Astrocyte (in vitro differentiated cells and primary cell): ENCODE measurements at regions not wholly inside any gene's neighbourhood (a gene's known extent, or its start where the extent isn't known, plus 50 kb on each side); places are given as distances from the start of the nearest gene placed in this dataset.
A peak's percentile ranks its signal among the peaks of the same experiment; 100 is the strongest.

Experiments used
- DNase-seq: peaks from one replicate; pipeline ENCODE4 v3.0.0-alpha.2; 2010; ENCODE audit warnings: low read depth
- FAIRE-seq: peaks from 2 replicates; lab custom pipeline; 2011; peaks lifted over from hg19 to GRCh38; lab: Jason Lieb, UNC
- H2AFZ ChIP-seq: 2 replicates; pipeline ENCODE4 v1.6.0; 2012; ENCODE audit warnings: low read depth, low read length, inconsistent platforms
- H3K27ac ChIP-seq: 2 replicates; pipeline ENCODE4 v1.5.1; 2011; ENCODE audit warnings: low read depth, low read length, inconsistent platforms
- H3K27me3 ChIP-seq: 2 replicates; pipeline ENCODE4 v1.6.0; 2011; ENCODE audit warnings: low read length, inconsistent platforms; ENCODE audit not compliant: insufficient read depth
- H3K36me3 ChIP-seq: 2 replicates; pipeline ENCODE4 v1.5.1; 2011; ENCODE audit warnings: low read length, inconsistent platforms; ENCODE audit not compliant: insufficient read depth
- H3K4me1 ChIP-seq: 2 replicates; pipeline ENCODE4 v1.5.1; 2011; ENCODE audit warnings: low read length, inconsistent platforms; ENCODE audit not compliant: insufficient read depth
- H3K4me2 ChIP-seq: 2 replicates; pipeline ENCODE4 v1.6.0; 2012; ENCODE audit warnings: low read length, inconsistent platforms
- H3K4me3 ChIP-seq: 2 replicates; pipeline ENCODE4 v1.5.1; 2011; ENCODE audit warnings: low read depth, mild to moderate bottlenecking, low read length, inconsistent platforms; ENCODE audit not compliant: insufficient read depth
- H3K79me2 ChIP-seq: 2 replicates; pipeline ENCODE4 v1.6.0; 2012; ENCODE audit warnings: mild to moderate bottlenecking, low read length, inconsistent platforms; ENCODE audit not compliant: insufficient read depth
- H3K9ac ChIP-seq: 2 replicates; pipeline ENCODE4 v1.6.0; 2012; ENCODE audit warnings: mild to moderate bottlenecking, low read length, inconsistent platforms
- H3K9me3 ChIP-seq: 2 replicates; pipeline ENCODE4 v1.5.1; 2012; ENCODE audit warnings: low read depth, mild to moderate bottlenecking, low read length, inconsistent platforms; ENCODE audit not compliant: insufficient read depth
- H4K20me1 ChIP-seq: 2 replicates; pipeline ENCODE4 v1.6.0; 2012; ENCODE audit warnings: low read length, inconsistent platforms; ENCODE audit not compliant: insufficient read depth
- H3K27ac Mint-ChIP-seq: one replicate; pipeline ENCODE4 v1.8.0; 2021; ENCODE audit warnings: mild to moderate bottlenecking, mixed read lengths; ENCODE audit not compliant: unreplicated experiment
- H3K27me3 Mint-ChIP-seq: one replicate; pipeline ENCODE4 v1.8.0; 2021; ENCODE audit warnings: low read depth, mixed read lengths; ENCODE audit not compliant: unreplicated experiment
- H3K36me3 Mint-ChIP-seq: one replicate; pipeline ENCODE4 v1.8.0; 2021; ENCODE audit warnings: low read depth, mixed read lengths; ENCODE audit not compliant: unreplicated experiment
- H3K4me1 Mint-ChIP-seq: one replicate; pipeline ENCODE4 v1.8.0; 2021; ENCODE audit warnings: low read depth, mixed read lengths; ENCODE audit not compliant: unreplicated experiment
- H3K4me3 Mint-ChIP-seq: one replicate; pipeline ENCODE4 v1.8.0; 2021; ENCODE audit warnings: mild to moderate bottlenecking, moderate library complexity, mixed read lengths; ENCODE audit not compliant: unreplicated experiment
- H3K9me3 Mint-ChIP-seq: one replicate; pipeline ENCODE4 v1.8.0; 2021; ENCODE audit warnings: mild to moderate bottlenecking, mixed read lengths; ENCODE audit not compliant: unreplicated experiment
- CTCF ChIP-seq: IDR thresholded peaks from 2 replicates; pipeline ENCODE4 v1.5.1; 2011; ENCODE audit warnings: low read depth, mild to moderate bottlenecking, inconsistent platforms, low read length, moderate library complexity; ENCODE audit not compliant: insufficient read depth
- EZH2 ChIP-seq: IDR thresholded peaks from 2 replicates; pipeline ENCODE4 v1.6.1; 2012; ENCODE audit warnings: mild to moderate bottlenecking, low read length, inconsistent platforms; ENCODE audit not compliant: insufficient read depth

DNA sequence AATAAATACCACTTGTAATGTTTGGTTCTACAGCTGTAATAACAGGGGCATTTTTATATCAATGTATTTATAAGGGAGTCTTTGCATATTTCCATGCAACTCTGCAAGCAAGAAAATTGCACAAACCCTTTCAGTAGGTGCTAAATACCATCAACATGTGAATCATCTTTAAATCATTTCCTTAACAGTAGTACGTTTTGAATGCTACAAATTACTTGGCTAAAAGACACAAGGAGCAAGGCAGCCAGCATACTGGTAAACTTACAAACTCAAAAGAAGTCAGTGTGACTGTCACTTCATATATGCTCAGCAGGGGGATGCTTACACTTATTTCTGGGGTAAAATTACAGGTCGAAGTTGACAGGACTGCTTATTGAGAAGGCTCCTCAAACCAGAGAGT, 402.4 kb downstream of the EFNB2 start:
- Mint-ChIP-seq H3K4me1 (peaks cover 16% of the 10 kb centered on the region), H3K27me3 (no peaks in the 10 kb centered on the region), H3K9me3 (peaks cover 11% of the 10 kb centered on the region), H3K36me3 (peaks cover 3% of the 10 kb centered on the region), H3K4me3 (no peak overlapping the region), H3K27ac (peak overlapping the region; percentile 55)
- no peak overlapping the region for H3K9ac ChIP-seq
- H3K9me3 ChIP-seq = no peaks in the 10 kb centered on the region
- H3K27ac ChIP-seq = peak overlapping the region; percentile 34
- peak overlapping the region; percentile 37 for H2AFZ ChIP-seq
- DNase-seq (peak; percentile 86), FAIRE-seq (peak; percentile 97)
- no peaks in the 10 kb centered on the region for H3K79me2 ChIP-seq
- H3K36me3 ChIP-seq = no peaks in the 10 kb centered on the region
- no peaks in the 10 kb centered on the region for H3K27me3 ChIP-seq
- no peaks in the 10 kb centered on the region for H4K20me1 ChIP-seq
- TF ChIP-seq CTCF (no peak), EZH2 (no peak)
- H3K4me2 ChIP-seq = peak overlapping the region; percentile 19
- H3K4me3 ChIP-seq = no peak overlapping the region
- peaks cover 16% of the 10 kb centered on the region for H3K4me1 ChIP-seq

DNA sequence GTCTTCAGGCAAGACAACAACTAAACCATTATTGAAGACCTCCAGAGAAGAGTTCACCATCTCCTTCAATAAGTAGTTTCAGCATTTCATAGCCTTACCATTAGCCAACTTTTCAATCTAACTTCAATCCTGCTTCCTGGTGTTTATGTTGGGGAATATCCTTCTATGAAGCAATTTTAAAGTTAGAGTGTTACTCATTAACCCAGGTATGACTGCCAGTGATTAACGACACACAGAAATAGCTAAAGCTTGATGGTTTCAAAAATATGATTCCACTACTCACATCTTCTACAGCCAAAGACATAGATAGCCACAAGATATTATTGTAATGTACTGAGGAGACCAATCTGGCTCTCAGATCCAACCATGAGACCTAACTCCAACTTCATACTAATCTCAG, 403.2 kb downstream of the EFNB2 start:
- Mint-ChIP-seq H3K9me3 (peaks cover 11% of the 10 kb centered on the region), H3K27me3 (no peaks in the 10 kb centered on the region), H3K4me3 (no peak overlapping the region), H3K4me1 (peaks cover 16% of the 10 kb centered on the region), H3K36me3 (peaks cover 3% of the 10 kb centered on the region), H3K27ac (peak overlapping the region; percentile 31)
- H4K20me1 ChIP-seq = no peaks in the 10 kb centered on the region
- H3K4me2 ChIP-seq = peak overlapping the region; percentile 19
- peaks cover 16% of the 10 kb centered on the region for H3K4me1 ChIP-seq
- H3K36me3 ChIP-seq = no peaks in the 10 kb centered on the region
- H3K27ac ChIP-seq = no peak overlapping the region
- H2AFZ ChIP-seq = no peak overlapping the region
- no peaks in the 10 kb centered on the region for H3K79me2 ChIP-seq
- DNase-seq (peak; percentile 42), FAIRE-seq (no peak)
- no peak overlapping the region for H3K9ac ChIP-seq
- no peak for TF ChIP-seq CTCF
- no peaks in the 10 kb centered on the region for H3K9me3 ChIP-seq
- H3K4me3 ChIP-seq = no peak overlapping the region
- no peaks in the 10 kb centered on the region for H3K27me3 ChIP-seq

- Histone ChIP-seq H3K36me3 (no peaks in the 10 kb centered on the region), H3K27ac (no peak overlapping the region), H3K9me3 (no peaks in the 10 kb centered on the region), H3K4me3 (no peak overlapping the region), H3K27me3 (no peaks in the 10 kb centered on the region), H3K4me2 (no peak overlapping the region), H4K20me1 (no peaks in the 10 kb centered on the region), H3K4me1 (peaks cover 16% of the 10 kb centered on the region), H3K9ac (no peak overlapping the region), H2AFZ (no peak overlapping the region), H3K79me2 (no peaks in the 10 kb centered on the region)
- H3K27ac Mint-ChIP-seq = no peak overlapping the region
- H3K27me3 Mint-ChIP-seq = no peaks in the 10 kb centered on the region
- peaks cover 11% of the 10 kb centered on the region for H3K9me3 Mint-ChIP-seq
- H3K4me1 Mint-ChIP-seq = peaks cover 16% of the 10 kb centered on the region
- DNase-seq (no peak), FAIRE-seq (no peak)
- no peak overlapping the region for H3K4me3 Mint-ChIP-seq
- H3K36me3 Mint-ChIP-seq = peaks cover 3% of the 10 kb centered on the region
- no peak for TF ChIP-seq CTCF
- TF ChIP-seq EZH2 = no peak
Measured at GRCh38 chr13:106129993-106130392, 405.5 kb downstream of the EFNB2 start.
